ENCODE measurements at regions not wholly inside any gene's neighbourhood (a gene's known extent, or its start where the extent isn't known, plus 50 kb on each side); places are given as distances from the start of the nearest gene placed in this dataset.

DNA sequence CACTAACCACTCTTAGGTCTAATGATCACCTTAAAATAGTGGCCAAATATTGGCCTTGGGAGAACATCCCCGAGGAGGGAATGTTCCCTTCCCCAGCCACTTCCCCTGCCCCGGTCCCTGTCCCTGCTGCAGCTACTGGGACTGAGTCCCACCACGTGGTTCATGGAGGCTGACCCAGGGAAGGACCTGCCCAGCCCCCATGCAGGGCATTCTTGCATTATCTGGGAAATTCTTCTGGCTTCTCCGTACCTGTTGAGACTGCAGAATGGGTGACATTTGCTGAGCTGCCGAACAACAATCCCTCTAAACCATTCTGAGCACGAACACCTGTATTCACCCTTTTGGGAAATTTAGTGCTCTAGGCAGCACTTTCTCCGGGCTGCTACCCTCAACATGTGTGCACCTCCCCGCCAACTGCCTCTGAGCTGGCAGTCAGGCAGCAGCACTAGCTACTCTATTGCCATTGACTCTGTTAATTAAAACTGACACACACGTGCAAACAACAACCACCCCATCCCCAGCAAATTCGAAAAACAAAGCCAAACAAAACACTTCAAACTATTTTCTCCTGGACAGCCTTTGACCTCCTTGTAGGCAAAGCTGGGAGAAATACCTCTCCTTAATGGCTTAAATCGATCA is 567.4 kb upstream of the MKI67 start:
- in situ Hi-C loops (cut with MboI; ENCODE audit: low sequenced_read_pairs) = no loop called here

DNA sequence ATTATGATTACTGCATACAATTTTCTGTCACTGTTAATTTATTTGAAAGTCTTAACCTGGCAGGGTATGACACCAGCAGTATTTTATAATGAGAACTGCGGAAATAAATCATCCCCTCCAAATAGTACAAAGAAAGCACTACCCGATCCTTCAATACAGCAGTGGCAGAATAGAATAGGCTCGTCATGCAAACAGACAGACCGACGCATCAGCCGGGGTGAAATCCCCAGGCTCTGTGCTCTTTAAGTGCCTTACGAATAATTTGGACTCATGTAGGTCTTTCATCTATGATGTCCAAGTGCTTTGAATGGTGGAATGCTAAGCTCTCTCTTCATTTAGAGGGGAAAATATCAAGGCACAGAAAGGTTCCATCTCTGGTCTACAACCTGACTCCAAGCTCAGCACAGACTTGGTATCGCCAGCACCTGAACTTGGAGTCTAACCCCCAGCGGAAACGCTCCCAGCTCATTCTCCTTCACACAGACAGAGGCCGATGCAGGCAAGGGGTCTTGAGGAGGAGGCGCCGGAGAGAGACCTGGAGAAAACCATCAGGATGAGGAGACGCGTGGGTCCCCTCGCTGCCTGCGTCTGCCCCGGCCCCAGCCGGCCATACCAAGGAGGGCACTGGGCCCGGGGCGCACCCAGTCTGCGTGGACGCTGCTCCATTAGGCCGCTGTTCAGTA is 568.1 kb upstream of the MKI67 start:
- in situ Hi-C loops (cut with MboI; ENCODE audit: low sequenced_read_pairs) = no loop called here

DNA sequence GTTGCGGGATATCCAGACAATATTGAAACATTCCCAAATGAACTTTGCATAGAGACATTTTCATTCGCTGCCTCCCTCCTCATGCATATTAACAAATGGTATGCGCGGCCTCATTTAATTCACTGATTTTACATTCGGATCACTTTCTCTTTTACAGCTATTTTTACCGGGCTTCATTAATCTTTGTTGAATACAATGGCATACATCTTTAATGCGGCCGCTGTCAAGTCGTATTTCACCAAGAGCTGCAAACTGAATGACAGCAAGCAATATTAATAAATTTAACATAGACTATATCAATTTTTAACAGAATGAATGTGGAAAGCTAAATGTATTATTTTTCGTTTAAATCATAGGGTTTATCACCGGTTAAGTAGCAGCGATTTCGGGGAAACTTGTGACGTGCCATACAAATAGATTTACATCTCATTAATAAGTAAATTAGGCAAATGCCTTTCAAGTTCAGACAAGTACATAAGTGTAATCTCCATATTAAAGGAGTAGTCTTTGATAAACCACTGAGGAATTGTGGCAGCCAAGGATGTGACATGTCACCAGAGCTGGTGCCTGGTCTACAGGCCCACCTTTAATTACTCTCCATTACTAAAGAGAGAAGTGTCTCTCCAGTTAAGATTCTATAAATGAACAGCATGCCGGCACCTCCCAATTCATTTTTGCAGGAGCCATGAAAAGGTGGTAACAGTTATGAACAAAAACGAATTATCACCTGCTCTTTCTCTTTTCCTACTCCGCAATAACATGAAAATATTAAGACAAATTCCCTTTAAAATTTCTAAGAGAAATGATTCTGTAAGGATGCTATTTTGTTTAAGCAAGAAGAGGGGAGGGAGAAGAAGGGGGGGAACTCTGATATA is 568.9 kb upstream of the MKI67 start:
- in situ Hi-C loops (cut with MboI; ENCODE audit: low sequenced_read_pairs) = no loop called here

DNA sequence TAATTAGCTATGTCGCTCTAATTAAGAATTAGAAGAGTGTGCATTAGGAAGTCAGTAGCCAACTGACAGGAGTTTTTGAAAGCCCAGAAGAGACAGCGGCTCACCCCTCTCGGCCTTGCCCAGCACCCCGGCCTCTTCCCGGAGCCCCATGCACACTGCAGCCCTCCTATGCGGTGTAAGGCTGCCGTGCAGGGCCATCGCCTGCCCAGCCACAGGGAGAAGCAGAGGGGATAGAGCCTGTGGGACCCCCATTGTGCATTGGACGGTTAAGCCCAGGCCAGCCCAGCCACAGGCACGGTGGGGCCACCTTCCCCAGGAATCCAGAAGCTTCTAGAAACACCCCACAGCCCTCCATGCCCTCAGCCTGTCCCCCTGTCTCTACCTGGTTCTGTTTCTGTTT is 569.7 kb upstream of the MKI67 start:
- in situ Hi-C loops (cut with MboI; ENCODE audit: low sequenced_read_pairs) = no loop called here

DNA sequence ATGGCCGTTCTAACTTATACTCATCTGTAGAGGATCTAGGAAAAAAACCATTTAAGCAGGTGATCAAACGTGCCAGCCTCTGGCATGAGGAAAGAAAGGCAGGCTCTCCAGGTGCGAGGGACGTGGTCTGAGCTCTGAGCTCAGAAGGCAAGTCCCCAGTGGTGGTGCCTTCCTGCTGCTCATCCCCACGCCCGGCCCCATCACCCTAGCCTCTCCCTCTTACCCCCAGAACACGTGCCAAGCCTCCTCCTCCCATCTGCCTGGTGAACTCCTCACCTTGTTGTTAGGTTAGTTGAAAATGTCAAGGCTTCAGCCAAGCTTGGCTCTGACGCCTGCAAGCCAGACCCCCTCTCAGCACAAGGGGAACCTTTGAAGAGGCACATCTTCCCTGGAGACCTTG is 571.2 kb upstream of the MKI67 start:
- in situ Hi-C loops (cut with MboI; ENCODE audit: low sequenced_read_pairs) = no loop called here

DNA sequence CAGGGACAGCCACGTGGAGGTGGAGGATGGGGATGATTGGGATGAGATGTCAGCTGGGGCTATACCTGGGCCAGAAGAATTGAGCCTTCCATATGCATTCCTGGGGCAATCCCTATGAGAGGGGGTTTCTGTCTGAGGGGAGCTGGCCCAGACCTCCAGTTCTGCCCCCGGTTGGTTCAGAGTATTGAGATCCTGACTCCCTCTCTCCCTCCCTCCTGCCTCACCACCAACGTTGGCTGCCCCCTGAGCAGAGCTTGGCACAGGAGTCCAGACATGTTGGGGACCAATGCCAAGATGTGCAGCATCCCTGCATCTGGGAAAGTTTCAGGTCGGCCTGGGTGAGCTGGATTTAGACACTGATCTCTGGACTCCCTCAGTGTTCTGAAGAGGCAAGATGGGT is 575.2 kb upstream of the MKI67 start:
- in situ Hi-C loops (cut with MboI; ENCODE audit: low sequenced_read_pairs) = no loop called here

DNA sequence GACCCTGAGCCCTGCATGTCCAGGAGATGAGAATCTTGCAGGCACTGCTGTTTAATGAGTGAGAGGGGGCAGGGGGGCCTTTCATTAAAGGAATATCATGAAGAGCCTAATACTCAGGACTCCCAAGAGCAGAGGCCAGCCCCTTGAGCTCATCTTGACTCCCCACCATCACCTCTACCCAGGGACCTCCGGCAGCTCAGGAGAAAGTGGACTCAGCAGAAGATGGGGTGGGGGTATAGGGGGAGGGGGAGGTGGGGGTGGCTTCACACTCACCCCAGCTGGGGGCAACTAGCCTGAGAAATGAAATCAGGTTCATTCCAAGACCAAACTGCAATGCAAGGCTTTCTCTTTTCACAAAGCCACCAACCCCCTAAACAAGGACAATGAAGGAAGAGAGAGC is 575.6 kb upstream of the MKI67 start:
- in situ Hi-C loops (cut with MboI; ENCODE audit: low sequenced_read_pairs) = no loop called here

DNA sequence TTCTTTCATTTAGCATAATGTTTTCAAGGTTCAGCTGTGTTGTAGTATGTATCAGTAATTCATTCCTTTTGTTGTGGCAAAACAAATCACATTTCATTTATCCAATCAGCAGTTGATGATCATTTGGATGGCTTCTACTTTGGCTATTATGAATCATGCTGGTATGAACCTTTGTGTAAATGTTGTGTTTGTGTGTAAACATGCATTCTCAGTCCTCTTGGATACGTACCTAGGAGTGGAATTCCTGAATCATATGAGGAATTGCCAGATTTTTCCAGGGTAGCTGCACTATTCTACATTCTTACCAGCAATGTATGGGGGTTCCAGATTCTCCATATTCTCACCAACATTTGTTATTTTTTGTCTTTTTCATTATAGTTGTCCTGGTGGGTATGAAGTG is 578.5 kb upstream of the MKI67 start:
- in situ Hi-C loops (cut with MboI; ENCODE audit: low sequenced_read_pairs) = no loop called here

DNA sequence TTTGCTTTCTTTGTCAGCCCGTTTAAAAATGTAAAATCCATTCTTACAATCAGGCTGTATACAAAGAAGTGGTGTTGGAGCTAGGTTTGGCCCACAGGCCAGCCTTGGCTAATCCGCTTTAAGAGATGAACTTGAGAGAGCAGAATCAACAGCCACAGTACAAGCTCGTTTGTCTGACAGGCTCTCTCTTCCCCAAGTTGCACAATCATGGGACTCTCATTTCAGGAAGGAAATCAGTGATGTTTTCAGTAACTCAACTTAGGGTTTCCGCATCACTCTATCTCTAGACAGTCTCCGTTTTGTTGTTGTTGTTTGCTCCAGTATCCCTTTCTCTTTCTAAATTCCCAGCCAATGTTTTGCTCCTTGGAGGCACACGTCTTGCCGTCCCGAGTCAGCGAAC is 582.0 kb upstream of the MKI67 start:
- in situ Hi-C loops (cut with MboI; ENCODE audit: low sequenced_read_pairs) = no loop called here

DNA sequence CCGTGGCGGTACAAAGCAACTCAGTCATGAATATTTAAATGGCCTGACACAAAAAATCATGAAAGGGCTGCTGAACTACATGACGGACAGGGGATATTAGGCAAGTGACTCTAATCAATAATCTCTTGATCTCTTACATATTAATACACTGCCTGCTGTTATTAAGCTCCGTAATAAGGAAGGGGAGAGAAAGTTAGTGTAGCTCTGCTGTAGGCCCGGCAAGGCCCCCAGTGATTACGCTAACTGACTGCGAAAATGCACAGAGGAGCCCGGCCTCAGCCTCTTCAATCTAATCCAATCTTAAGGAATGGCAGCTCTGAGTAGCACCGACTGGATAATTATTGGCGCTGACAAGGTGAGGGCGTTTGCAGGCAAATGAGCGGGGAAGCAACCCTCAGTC is 583.5 kb upstream of the MKI67 start:
- in situ Hi-C loops (cut with MboI; ENCODE audit: low sequenced_read_pairs) = no loop called here

DNA sequence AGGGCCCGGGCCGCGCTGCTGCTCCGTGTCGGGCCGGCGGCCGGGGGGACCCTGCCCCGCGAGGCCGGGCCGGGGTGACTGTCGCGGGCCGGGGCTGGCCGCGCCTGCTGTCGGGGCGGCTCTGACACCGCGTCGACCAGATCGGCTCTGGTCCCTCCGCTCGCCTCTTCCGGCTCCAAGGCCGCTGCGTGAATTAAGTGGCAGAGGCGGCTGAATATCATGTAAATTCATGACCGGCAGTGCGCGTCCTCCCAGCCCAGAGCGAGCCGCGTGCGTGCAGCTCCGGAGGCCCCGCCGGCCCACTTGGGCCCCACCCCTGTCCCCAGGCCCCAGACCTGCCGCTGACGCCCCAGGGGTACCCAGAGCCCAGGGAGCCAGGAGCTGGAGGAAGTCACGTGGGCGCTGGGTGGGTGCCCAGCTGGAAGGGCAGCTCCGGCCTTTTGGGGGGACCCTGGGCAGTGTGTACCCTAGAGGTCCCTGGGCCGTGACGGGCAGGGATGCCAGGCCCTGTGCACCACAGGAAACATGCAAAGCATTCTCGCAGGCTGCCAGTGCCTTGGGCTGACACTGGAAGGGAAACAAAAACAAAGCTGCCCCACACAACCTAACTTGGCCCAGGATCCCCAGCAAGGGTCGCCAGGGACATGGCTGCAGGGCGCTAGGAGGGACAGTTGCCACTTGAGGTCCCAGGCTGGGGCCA is 584.0 kb upstream of the MKI67 start:
- in situ Hi-C loops (cut with MboI; ENCODE audit: low sequenced_read_pairs) = no loop called here

DNA sequence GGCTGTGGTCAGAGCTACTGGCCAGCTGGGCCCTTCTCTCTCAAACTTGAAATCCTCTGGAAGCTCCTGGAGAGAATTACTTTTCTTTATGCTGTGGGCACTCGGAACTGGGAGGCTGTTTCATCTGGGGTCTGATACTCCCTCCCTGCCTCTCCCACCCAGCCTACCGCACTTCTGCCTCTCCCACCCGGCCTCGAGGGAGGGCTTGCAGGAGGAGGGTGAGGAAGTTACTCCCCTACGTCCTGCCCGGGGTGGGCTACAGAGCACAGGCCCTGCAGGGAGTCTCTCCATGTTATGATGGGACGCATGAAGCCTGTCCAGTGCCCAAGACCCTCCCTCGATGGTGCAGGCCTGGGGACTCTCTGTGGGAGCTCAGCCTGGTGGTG is 584.6 kb upstream of the MKI67 start:
- in situ Hi-C loops (cut with MboI; ENCODE audit: low sequenced_read_pairs) = no loop called here

DNA sequence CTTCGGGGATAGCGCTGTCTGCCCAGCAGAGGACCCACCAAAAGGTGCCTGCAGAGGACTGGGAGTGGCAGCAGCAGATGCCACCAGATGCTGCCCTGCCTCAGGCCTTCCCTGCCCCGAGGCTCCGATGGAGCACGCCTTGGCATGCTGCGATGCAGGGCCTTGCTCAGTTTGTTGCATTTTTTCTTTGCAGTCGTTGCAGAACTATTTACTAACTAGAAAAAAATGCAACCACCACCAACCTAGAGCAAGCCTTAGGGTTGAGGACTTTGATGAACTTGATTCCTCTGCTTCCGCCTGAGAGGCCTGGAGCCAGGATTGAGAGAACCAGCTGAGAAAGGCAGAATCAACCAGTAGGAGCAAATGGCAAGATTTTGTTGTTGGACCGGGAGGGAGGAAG is 585.6 kb upstream of the MKI67 start:
- in situ Hi-C loops (cut with MboI; ENCODE audit: low sequenced_read_pairs) = no loop called here

DNA sequence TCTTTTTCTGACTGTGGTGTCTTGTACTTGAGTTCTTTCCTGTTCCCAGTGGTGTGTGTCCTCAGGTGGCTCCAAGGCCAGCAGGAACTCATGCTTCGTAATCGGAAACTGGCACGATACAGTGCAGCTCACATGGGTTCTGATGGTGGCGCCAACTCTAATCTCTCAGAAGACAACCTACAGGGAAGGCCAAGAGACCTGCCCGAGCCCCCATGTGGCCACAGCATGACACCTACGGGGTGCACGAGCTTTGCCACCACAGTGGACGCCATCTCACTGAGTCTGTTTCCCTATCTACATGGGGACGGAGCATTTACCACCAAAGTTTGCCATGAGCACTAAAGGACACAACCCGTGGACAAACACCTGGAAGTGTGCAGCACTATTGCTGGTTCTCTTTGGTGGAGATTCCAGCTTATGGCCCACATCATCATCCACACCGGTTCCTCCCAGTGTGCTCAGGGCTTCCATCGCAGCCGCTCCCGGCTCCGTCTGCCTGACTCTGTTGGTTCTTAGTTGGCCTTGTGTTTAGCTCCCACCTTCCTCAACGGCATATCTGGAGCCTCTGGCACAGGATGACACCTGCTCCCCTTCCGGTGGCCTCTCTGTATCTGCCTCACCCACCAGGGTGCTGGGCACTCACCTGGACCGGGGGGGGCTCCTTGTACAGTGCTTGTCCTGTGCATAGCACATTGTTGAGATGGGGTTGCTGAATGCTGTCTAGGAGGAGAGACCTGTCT is 586.6 kb upstream of the MKI67 start:
- in situ Hi-C loops (cut with MboI; ENCODE audit: low sequenced_read_pairs) = no loop called here

DNA sequence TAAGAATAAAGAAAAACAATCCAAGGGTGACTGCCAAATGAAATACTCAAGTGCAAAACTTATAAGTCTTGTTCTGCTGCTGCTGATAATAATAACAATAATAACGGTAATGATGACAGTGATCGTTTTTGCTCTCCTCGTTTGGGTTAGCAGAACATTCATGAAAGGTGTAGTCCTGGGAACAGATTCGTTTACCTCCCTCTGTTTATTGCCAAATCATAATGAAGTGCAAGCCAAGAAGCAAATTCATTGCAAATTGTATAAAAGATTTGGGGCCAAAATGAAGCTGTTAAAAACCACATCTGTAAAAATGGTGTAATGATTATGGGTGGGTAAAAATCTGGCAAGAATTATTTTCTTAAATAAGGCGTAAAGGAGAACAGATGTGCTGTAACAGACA is 587.2 kb upstream of the MKI67 start:
- in situ Hi-C loops (cut with MboI; ENCODE audit: low sequenced_read_pairs) = no loop called here

DNA sequence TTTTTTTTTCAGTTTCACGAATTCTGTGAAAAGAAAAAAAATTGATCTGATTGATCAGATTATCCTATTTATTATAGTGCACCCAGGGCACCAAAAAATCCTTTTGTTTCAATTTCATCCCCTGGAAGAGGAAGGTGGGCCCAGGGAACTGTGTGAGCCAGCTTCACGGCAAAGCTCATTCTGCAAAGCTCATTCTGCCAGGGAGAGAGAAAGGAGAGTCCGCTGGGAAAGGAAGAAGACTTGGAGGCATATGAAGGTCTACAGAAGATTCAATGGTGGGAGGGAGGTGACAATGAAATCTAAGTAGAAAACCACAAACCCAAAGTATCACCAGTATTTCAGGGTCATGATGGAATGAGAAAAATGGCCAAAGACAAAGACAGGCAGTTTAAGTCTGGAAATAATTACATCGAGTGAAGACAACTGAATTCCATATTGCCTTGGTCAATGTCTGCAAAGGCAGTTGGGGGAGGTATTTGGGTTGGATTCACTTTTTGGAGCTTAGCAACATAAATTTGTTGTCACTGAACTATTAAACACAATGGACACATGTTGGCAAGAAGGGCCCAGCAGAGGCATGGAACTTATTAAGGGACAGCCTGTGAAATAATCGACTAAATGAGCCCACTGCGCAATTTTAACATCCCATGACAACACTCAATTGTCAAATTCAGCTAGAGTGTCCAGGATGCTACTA is 587.8 kb upstream of the MKI67 start:
- in situ Hi-C loops (cut with MboI; ENCODE audit: low sequenced_read_pairs) = no loop called here

DNA sequence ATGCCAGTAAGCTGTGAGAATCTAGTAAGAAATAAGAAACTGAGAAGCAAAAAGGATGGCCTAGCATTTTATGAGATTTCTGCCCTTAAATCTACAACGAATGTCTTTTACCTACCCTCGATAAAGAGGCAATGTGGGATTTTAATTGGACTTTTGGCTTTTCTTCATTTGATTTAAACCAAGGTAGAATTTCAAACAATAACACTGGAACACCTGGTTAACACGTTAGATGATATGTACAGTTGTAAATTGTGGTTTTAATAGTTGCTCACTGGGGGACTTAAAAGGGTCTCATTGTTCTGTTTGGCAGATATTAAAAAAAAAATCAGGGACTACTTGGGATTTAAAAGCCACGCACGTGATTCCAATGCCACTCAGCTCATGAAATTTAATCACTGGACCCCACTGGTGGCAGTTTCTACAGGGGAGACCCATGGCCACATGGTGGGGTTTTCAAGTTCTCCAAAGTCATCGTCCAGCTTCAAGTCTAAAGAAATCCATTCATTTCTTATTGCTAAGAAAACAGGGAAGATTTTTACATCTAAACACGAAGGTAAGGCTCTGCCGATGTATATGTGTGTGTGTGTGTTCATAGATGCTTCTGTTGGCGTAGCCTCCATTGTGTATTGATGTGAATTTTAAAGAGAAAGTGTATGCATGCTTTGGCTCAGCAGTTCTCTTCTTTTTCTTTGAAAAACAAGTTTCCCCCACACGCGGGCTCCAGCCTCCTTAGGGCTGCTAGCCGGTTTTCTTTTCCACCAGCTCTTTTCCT is 588.6 kb upstream of the MKI67 start:
- in situ Hi-C loops (cut with MboI; ENCODE audit: low sequenced_read_pairs) = no loop called here

DNA sequence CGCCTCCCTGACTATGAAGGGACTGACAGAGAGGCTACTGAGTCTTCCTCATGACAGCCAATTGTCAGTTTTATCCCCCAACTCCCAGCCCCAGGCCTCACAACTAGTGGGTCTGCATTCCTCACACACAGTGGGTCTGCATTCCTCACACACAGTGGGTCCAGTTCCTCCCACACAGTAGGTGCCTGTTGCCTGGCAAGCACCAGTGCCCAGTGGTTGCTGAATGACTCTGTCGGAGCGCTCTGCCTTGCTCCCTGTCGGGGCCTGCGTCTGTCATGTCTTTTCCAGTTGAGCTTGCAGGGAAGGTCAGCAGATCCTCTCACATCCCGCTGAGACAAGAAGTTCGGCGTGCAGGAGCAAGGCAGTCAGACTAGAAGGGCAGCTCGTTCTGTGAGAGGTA is 590.0 kb upstream of the MKI67 start:
- in situ Hi-C loops (cut with MboI; ENCODE audit: low sequenced_read_pairs) = no loop called here

DNA sequence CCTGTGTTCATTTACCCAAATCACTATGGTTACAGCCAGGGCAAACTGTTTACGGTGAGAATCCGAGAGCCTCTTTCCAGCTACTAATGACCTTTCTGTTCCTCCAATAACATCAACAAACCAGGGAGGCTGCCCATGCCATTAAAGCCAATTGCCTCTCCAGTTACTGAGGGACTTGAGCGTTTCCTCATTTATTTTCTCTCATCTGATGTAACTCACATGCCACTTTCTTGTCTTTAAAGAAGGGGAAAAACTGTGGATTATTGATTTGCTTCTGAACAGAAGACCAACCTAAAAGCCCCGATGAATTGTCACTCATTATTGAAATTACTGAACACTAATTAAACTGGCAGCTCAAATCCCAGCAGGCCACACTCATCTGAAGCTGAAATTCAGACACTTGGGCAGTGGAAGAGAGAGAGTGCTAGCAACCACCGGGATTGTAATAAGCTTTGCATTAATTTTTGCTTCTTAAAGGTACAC is 595.8 kb upstream of the MKI67 start:
- in situ Hi-C loops (cut with MboI; ENCODE audit: low sequenced_read_pairs) = no loop called here
